Tibial nerve (tissue), 4 donors: ENCODE measurements at regions not wholly inside any gene's neighbourhood (a gene's known extent, or its start where the extent isn't known, plus 50 kb on each side); places are given as distances from the start of the nearest gene placed in this dataset.

Experiments
- EP300 ChIP-seq, 2 donors: sonication (generic); formaldehyde crosslinking; IDR thresholded peaks; one replicate each; pipeline ENCODE4 v1.6.1; 2017; ENCODE audit warnings: antibody characterized with exemption in 2 of 2, mild to moderate bottlenecking in 1 of 2
- POLR2A ChIP-seq, 2 donors: fragments of 450-650 bp; IDR thresholded peaks; one replicate each; pipeline ENCODE4 v1.6.1; 2017; ENCODE audit warnings: antibody characterized with exemption in 2 of 2, mild to moderate bottlenecking in 2 of 2, moderate library complexity in 2 of 2
- TF ChIP-seq, protein P1 (sequence below), 5 experiments: fragments of 200-600 bp in 3 of 5; fragments of 450-650 bp in 2 of 5; sonication (generic) in 3 of 5; IDR thresholded peaks; one replicate each; pipeline ENCODE4 v1.5.1; 2016 to 2019; ENCODE audit warnings: antibody characterized with exemption in 5 of 5, mild to moderate bottlenecking in 3 of 5, moderate library complexity in 2 of 5

GRCh38 chr1:50268049-50268448, 155.2 kb downstream of the DMRTA2 start:
- TF ChIP-seq EP300 (IDR thresholded peaks at IDR 0.05) (no peak), POLR2A (IDR thresholded peaks at IDR 0.05) (no peak)
- TF ChIP-seq, protein P1, sequence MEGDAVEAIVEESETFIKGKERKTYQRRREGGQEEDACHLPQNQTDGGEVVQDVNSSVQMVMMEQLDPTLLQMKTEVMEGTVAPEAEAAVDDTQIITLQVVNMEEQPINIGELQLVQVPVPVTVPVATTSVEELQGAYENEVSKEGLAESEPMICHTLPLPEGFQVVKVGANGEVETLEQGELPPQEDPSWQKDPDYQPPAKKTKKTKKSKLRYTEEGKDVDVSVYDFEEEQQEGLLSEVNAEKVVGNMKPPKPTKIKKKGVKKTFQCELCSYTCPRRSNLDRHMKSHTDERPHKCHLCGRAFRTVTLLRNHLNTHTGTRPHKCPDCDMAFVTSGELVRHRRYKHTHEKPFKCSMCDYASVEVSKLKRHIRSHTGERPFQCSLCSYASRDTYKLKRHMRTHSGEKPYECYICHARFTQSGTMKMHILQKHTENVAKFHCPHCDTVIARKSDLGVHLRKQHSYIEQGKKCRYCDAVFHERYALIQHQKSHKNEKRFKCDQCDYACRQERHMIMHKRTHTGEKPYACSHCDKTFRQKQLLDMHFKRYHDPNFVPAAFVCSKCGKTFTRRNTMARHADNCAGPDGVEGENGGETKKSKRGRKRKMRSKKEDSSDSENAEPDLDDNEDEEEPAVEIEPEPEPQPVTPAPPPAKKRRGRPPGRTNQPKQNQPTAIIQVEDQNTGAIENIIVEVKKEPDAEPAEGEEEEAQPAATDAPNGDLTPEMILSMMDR (IDR thresholded peaks at IDR 0.05), result no peak
